ENCODE measurements at regions not wholly inside any gene's neighbourhood (a gene's known extent, or its start where the extent isn't known, plus 50 kb on each side); places are given as distances from the start of the nearest gene placed in this dataset.

DNA sequence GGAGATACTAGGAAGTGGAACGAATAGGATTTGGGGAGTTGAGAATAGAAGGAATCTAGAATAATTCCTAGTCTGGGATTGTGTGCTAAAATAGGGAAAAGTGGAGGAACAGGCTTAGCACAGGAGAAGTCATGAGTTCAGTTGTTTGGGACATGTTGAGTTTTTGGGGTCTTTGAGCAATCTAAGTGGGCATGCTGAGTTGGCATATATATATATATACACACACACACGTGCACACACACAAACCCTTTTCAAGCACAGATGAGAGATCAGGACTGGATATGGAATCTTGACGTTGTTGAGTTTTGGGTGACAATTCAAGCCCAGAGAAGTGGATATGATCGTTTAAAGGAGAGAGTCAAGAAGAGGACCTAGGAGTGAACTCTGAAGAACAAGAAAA lies 168.2 kb upstream of the CHST9 start:
- Histone ChIP-seq H3K27ac (ENCODE audit: low read depth, low read length) (no peak overlapping the region), H3K36me3 (ENCODE audit: insufficient read depth, low read length) (no peaks in the 10 kb centered on the region), H3K4me2 (ENCODE audit: low read length) (no peak overlapping the region), H3K9me3 (ENCODE audit: insufficient read depth, low read depth, low read length) (no peaks in the 10 kb centered on the region), H3K4me3 (ENCODE audit: insufficient read depth, low read depth, low read length) (no peak overlapping the region), H4K20me1 (ENCODE audit: insufficient read depth, low read length) (no peaks in the 10 kb centered on the region), H2AFZ (ENCODE audit: low read depth, low read length) (no peak overlapping the region), H3K9ac (ENCODE audit: low read length) (no peak overlapping the region), H3K4me1 (ENCODE audit: insufficient read depth, low read length) (no peaks in the 10 kb centered on the region), H3K27me3 (ENCODE audit: insufficient read depth, low read length) (no peaks in the 10 kb centered on the region), H3K79me2 (ENCODE audit: insufficient read depth, low read length) (no peaks in the 10 kb centered on the region)
- no peak overlapping the region for H3K27ac Mint-ChIP-seq (ENCODE audit: unreplicated experiment)
- no peaks in the 10 kb centered on the region for H3K36me3 Mint-ChIP-seq (ENCODE audit: low read depth, unreplicated experiment)
- H3K27me3 Mint-ChIP-seq (ENCODE audit: low read depth, unreplicated experiment), result peaks cover 2% of the 10 kb centered on the region
- TF ChIP-seq, protein P1, sequence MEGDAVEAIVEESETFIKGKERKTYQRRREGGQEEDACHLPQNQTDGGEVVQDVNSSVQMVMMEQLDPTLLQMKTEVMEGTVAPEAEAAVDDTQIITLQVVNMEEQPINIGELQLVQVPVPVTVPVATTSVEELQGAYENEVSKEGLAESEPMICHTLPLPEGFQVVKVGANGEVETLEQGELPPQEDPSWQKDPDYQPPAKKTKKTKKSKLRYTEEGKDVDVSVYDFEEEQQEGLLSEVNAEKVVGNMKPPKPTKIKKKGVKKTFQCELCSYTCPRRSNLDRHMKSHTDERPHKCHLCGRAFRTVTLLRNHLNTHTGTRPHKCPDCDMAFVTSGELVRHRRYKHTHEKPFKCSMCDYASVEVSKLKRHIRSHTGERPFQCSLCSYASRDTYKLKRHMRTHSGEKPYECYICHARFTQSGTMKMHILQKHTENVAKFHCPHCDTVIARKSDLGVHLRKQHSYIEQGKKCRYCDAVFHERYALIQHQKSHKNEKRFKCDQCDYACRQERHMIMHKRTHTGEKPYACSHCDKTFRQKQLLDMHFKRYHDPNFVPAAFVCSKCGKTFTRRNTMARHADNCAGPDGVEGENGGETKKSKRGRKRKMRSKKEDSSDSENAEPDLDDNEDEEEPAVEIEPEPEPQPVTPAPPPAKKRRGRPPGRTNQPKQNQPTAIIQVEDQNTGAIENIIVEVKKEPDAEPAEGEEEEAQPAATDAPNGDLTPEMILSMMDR (IDR thresholded peaks at IDR 0.05; ENCODE audit: insufficient read depth, low read depth, low read length), result no peak
- TF ChIP-seq EZH2 (IDR thresholded peaks at IDR 0.05; ENCODE audit: insufficient read depth, low read length), result no peak
- no peak for DNase-seq (ENCODE audit: low read depth)
- no peak overlapping the region for H3K4me3 Mint-ChIP-seq (ENCODE audit: unreplicated experiment)
- H3K4me1 Mint-ChIP-seq (ENCODE audit: low read depth, unreplicated experiment), result no peaks in the 10 kb centered on the region
- no peak for FAIRE-seq
- no peaks in the 10 kb centered on the region for H3K9me3 Mint-ChIP-seq (ENCODE audit: unreplicated experiment)

- Histone ChIP-seq H3K9me3 (ENCODE audit: insufficient read depth, low read depth, low read length) (no peaks in the 10 kb centered on the region), H3K4me2 (ENCODE audit: low read length) (no peak overlapping the region), H3K4me1 (ENCODE audit: insufficient read depth, low read length) (no peaks in the 10 kb centered on the region), H3K27ac (ENCODE audit: low read depth, low read length) (no peak overlapping the region), H3K27me3 (ENCODE audit: insufficient read depth, low read length) (no peaks in the 10 kb centered on the region), H3K4me3 (ENCODE audit: insufficient read depth, low read depth, low read length) (no peak overlapping the region), H2AFZ (ENCODE audit: low read depth, low read length) (no peak overlapping the region), H4K20me1 (ENCODE audit: insufficient read depth, low read length) (no peaks in the 10 kb centered on the region), H3K36me3 (ENCODE audit: insufficient read depth, low read length) (no peaks in the 10 kb centered on the region), H3K9ac (ENCODE audit: low read length) (no peak overlapping the region), H3K79me2 (ENCODE audit: insufficient read depth, low read length) (no peaks in the 10 kb centered on the region)
- FAIRE-seq (no peak), DNase-seq (ENCODE audit: low read depth) (no peak)
- Mint-ChIP-seq H3K36me3 (ENCODE audit: low read depth, unreplicated experiment) (no peaks in the 10 kb centered on the region), H3K4me3 (ENCODE audit: unreplicated experiment) (no peak overlapping the region), H3K9me3 (ENCODE audit: unreplicated experiment) (no peaks in the 10 kb centered on the region), H3K27ac (ENCODE audit: unreplicated experiment) (no peak overlapping the region), H3K27me3 (ENCODE audit: low read depth, unreplicated experiment) (no peaks in the 10 kb centered on the region), H3K4me1 (ENCODE audit: low read depth, unreplicated experiment) (no peaks in the 10 kb centered on the region)
- TF ChIP-seq, protein P1 (IDR thresholded peaks at IDR 0.05; ENCODE audit: insufficient read depth, low read depth, low read length), result no peak
- no peak for TF ChIP-seq EZH2 (IDR thresholded peaks at IDR 0.05; ENCODE audit: insufficient read depth, low read length)
These were observed 164.3 kb upstream of the CHST9 start for GRCh38 chr18:27349284-27349882.

- Mint-ChIP-seq H3K4me1 (ENCODE audit: low read depth, unreplicated experiment) (no peaks in the 10 kb centered on the region), H3K9me3 (ENCODE audit: unreplicated experiment) (peaks cover 2% of the 10 kb centered on the region), H3K27me3 (ENCODE audit: low read depth, unreplicated experiment) (no peaks in the 10 kb centered on the region), H3K27ac (ENCODE audit: unreplicated experiment) (no peak overlapping the region), H3K4me3 (ENCODE audit: unreplicated experiment) (no peak overlapping the region), H3K36me3 (ENCODE audit: low read depth, unreplicated experiment) (no peaks in the 10 kb centered on the region)
- Histone ChIP-seq H3K79me2 (ENCODE audit: insufficient read depth, low read length) (no peaks in the 10 kb centered on the region), H3K9me3 (ENCODE audit: insufficient read depth, low read depth, low read length) (no peaks in the 10 kb centered on the region), H3K27me3 (ENCODE audit: insufficient read depth, low read length) (no peaks in the 10 kb centered on the region), H3K27ac (ENCODE audit: low read depth, low read length) (no peak overlapping the region), H4K20me1 (ENCODE audit: insufficient read depth, low read length) (no peaks in the 10 kb centered on the region), H3K4me1 (ENCODE audit: insufficient read depth, low read length) (no peaks in the 10 kb centered on the region), H3K36me3 (ENCODE audit: insufficient read depth, low read length) (no peaks in the 10 kb centered on the region), H3K4me3 (ENCODE audit: insufficient read depth, low read depth, low read length) (no peak overlapping the region), H2AFZ (ENCODE audit: low read depth, low read length) (no peak overlapping the region), H3K4me2 (ENCODE audit: low read length) (no peak overlapping the region), H3K9ac (ENCODE audit: low read length) (no peak overlapping the region)
- DNase-seq (ENCODE audit: low read depth), result no peak
- no peak for FAIRE-seq
- TF ChIP-seq, protein P1 (IDR thresholded peaks at IDR 0.05; ENCODE audit: insufficient read depth, low read depth, low read length), result no peak
- no peak for TF ChIP-seq EZH2 (IDR thresholded peaks at IDR 0.05; ENCODE audit: insufficient read depth, low read length)
These were observed 146.5 kb upstream of the CHST9 start for GRCh38 chr18:27331606-27332005.

All from astrocyte (in vitro differentiated cells and primary cell).